ENCODE measurements at regions not wholly inside any gene's neighbourhood (a gene's known extent, or its start where the extent isn't known, plus 50 kb on each side); places are given as distances from the start of the nearest gene placed in this dataset.

- TF ChIP-seq CTCF (conservative IDR thresholded peaks at IDR 0.05): no peak
- TF ChIP-seq EZH2 (IDR thresholded peaks at IDR 0.05; ENCODE audit: low read depth): no peak
Observed at GRCh38 chr10:107487284-107487683, 322.8 kb upstream of the SORCS1 start.

Data from PC-9 (cell line).